ENCODE measurements at regions not wholly inside any gene's neighbourhood (a gene's known extent, or its start where the extent isn't known, plus 50 kb on each side); places are given as distances from the start of the nearest gene placed in this dataset.

DNA sequence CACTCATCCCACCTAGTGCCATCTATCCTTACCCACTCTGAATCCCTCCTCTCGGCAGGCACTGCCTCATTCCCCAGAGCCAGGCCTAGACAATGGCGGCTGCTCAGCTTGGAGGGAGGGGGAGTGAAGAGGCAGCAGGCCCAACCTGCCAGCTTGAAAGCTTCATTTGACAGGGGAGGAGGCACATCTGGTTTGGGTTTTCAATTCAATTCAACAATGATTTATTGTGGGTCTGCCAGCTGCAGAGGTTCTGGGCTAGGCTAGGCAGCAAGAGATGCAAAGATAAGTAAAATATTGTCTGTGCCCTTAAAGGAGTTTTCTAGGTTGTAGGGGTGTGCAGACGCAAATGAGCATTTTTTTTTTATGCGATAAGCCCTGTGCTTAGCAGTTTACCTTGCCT is 58.5 kb downstream of the RTL9 start:
- TF ChIP-seq MYC (IDR thresholded peaks at IDR 0.05; ENCODE audit: low read depth, low read length) (no peak), POLR2A (IDR thresholded peaks at IDR 0.05; ENCODE audit: low read depth, low read length) (no peak)
- TF ChIP-seq, protein P1, sequence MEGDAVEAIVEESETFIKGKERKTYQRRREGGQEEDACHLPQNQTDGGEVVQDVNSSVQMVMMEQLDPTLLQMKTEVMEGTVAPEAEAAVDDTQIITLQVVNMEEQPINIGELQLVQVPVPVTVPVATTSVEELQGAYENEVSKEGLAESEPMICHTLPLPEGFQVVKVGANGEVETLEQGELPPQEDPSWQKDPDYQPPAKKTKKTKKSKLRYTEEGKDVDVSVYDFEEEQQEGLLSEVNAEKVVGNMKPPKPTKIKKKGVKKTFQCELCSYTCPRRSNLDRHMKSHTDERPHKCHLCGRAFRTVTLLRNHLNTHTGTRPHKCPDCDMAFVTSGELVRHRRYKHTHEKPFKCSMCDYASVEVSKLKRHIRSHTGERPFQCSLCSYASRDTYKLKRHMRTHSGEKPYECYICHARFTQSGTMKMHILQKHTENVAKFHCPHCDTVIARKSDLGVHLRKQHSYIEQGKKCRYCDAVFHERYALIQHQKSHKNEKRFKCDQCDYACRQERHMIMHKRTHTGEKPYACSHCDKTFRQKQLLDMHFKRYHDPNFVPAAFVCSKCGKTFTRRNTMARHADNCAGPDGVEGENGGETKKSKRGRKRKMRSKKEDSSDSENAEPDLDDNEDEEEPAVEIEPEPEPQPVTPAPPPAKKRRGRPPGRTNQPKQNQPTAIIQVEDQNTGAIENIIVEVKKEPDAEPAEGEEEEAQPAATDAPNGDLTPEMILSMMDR (IDR thresholded peaks at IDR 0.05; ENCODE audit: extremely low read depth in 1 of 2, insufficient read depth in 1 of 2, low read depth in 1 of 2, low read length in 2 of 2), result no peak
- TF ChIP-seq, protein P2, sequence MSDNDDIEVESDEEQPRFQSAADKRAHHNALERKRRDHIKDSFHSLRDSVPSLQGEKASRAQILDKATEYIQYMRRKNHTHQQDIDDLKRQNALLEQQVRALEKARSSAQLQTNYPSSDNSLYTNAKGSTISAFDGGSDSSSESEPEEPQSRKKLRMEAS (IDR thresholded peaks at IDR 0.05; ENCODE audit: insufficient read depth, insufficient read length), result no peak
